ENCODE measurements at regions not wholly inside any gene's neighbourhood (a gene's known extent, or its start where the extent isn't known, plus 50 kb on each side); places are given as distances from the start of the nearest gene placed in this dataset.

GRCh38 chr2:204432196-204432595, 113.1 kb upstream of the PARD3B start:
- TF ChIP-seq CTCF (IDR thresholded peaks at IDR 0.05; ENCODE audit: borderline replicate concordance, insufficient read depth, low read depth, low read length), result no peak

GRCh38 chr2:204434660-204435462, 110.4 kb upstream of the PARD3B start:
- H3K4me3 ChIP-seq (ENCODE audit: low read depth, low read length), result no peak overlapping the region
- no peak for TF ChIP-seq CTCF (IDR thresholded peaks at IDR 0.05; ENCODE audit: borderline replicate concordance, insufficient read depth, low read depth, low read length)

More at GRCh38 chr2:204432196-204432595, 113.1 kb upstream of the PARD3B start:
- H3K4me3 ChIP-seq (ENCODE audit: low read depth, low read length), result no peak overlapping the region

- no peak overlapping the region for H3K4me3 ChIP-seq (ENCODE audit: low read depth, low read length)
- no peak for TF ChIP-seq CTCF (IDR thresholded peaks at IDR 0.05; ENCODE audit: borderline replicate concordance, insufficient read depth, low read depth, low read length)
These were observed 109.0 kb upstream of the PARD3B start for GRCh38 chr2:204436230-204436629.

GRCh38 chr2:204437408-204437807, 107.9 kb upstream of the PARD3B start:
- H3K4me3 ChIP-seq (ENCODE audit: low read depth, low read length), result no peak overlapping the region
- TF ChIP-seq CTCF (IDR thresholded peaks at IDR 0.05; ENCODE audit: borderline replicate concordance, insufficient read depth, low read depth, low read length), result no peak

GRCh38 chr2:204437815-204438756, 107.2 kb upstream of the PARD3B start:
- TF ChIP-seq CTCF (IDR thresholded peaks at IDR 0.05; ENCODE audit: borderline replicate concordance, insufficient read depth, low read depth, low read length), result no peak
- no peak overlapping the region for H3K4me3 ChIP-seq (ENCODE audit: low read depth, low read length)

- TF ChIP-seq CTCF (IDR thresholded peaks at IDR 0.05; ENCODE audit: borderline replicate concordance, insufficient read depth, low read depth, low read length), result no peak
- H3K4me3 ChIP-seq (ENCODE audit: low read depth, low read length), result no peak overlapping the region
These were observed 104.0 kb upstream of the PARD3B start for GRCh38 chr2:204441316-204441715.

Data from GM12875 (cell line).